NCI-H2171 (cell line): ENCODE measurements at regions not wholly inside any gene's neighbourhood (a gene's known extent, or its start where the extent isn't known, plus 50 kb on each side); places are given as distances from the start of the nearest gene placed in this dataset.

Experiments
- DNase-seq: peaks from one replicate; lab custom pipeline; 2025; lab: John Stamatoyannopoulos, UW

GRCh38 chr12:125888921-125889320 lies 823.7 kb downstream of the AACS start:
- DNase-seq = no peak

- DNase-seq = no peak
Measured at GRCh38 chr12:125889742-125890141, 824.5 kb downstream of the AACS start.

DNA sequence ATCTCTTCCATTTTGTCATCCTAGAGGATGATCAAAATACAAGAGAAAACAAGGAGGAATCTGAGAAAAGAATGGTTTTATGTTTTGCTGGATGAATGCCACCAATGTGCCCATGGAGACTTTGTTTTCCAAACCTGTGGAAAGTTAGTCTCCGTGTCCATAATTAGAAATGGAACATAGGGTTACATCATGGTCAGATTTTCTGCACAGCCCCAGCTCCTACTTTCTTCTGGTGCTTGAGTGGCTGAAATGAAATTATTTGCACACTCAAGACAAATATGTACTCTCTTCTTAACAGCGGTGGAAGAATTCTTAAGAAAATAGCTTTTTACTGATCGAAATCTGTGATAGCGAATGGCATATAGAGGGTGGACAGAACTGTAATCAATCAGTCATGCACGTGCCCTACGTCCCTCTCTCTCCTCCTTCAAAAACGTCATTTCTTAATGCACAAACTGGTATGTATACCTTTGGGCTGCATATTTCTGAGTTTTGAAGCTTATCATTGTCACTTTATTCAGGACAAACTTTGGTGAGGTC lies 825.2 kb downstream of the AACS start:
- DNase-seq = no peak

GRCh38 chr12:125890971-125891370 lies 825.7 kb downstream of the AACS start:
- no peak for DNase-seq

- DNase-seq = no peak
Measured at GRCh38 chr12:125892276-125892675, 827.0 kb downstream of the AACS start.

GRCh38 chr12:125902991-125903390 lies 837.8 kb downstream of the AACS start:
- DNase-seq = no peak

DNA sequence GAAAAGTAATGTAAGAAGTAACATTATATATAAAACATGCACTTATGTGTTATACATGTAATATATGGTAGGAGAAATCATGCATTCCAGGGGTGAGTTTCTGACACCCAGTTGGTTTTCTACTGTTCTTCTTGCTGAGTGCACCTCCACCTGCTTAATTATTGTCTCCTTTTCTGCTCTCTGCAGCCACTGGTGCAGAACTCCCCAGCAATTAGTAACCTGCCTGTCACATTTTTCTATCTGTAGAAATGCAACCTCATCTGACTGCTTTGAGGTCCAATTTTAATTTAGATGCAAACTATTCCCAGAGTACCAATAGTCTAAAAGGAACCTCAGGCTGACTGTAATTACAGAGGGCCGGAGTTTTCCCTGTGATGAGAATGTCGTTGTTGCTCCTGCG lies 842.1 kb downstream of the AACS start:
- DNase-seq = no peak

GRCh38 chr12:125919856-125920470 lies 854.7 kb downstream of the AACS start:
- no peak for DNase-seq

- no peak for DNase-seq
Measured at GRCh38 chr12:125922330-125922729, 857.1 kb downstream of the AACS start.

GRCh38 chr12:125936502-125936901 lies 871.3 kb downstream of the AACS start:
- DNase-seq = no peak

DNA sequence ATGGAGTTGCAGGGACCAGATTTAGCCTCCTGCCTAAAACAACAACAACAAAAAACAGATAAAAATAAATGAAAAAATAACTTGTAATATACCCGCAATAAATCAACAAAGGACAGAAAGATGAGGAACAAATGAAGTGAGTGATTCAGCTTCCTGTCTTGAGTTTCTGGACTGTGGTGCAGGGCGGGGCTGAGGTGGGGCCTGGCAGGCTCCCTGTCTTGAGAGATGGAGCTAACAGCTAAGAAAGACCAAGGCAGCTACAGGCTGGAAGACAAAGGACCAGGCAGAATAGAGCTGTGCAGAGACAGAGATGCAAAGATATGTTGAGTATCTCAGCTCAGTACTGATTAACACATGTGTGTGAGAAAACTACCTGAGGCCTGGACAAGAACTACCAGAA lies 879.2 kb downstream of the AACS start:
- DNase-seq = no peak

DNA sequence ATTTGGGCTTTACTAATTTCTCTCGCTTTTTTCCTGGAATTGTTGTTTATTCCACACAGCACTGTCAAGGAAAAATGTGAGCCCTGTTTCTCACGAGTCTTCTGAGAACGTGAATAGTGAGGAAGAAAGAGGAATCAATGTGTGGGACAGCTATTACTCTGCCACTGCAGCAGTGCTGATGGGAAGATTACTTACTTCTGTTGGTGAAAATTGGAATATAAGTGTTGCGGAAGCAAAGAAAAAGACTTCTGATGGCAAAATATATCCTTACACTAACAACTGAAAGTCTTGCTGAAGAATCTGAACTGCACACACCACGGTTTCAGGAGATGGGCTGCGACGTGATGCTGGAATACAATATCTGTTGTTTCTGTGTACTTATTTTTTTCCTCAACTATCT lies 884.2 kb downstream of the AACS start:
- DNase-seq = no peak

DNA sequence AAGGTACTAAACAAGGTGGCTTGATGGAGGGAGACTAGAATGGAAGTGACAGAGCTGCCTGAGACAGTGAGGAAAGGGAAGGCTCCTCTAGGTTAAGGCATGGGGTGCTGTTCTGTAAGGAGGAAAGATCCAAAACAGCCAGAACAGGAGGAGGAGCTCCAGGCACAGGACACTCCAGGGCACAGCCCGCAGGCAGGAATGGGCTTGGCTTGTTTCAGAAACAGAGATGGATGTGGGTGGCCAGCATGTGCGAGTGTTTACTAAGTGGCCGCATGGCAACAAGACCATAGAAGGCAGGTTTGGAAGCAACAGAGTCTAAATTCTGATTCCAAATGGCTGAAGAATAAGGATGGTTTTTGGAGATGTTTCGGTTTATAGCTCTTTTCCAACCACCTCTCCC lies 889.1 kb downstream of the AACS start:
- DNase-seq = no peak

DNA sequence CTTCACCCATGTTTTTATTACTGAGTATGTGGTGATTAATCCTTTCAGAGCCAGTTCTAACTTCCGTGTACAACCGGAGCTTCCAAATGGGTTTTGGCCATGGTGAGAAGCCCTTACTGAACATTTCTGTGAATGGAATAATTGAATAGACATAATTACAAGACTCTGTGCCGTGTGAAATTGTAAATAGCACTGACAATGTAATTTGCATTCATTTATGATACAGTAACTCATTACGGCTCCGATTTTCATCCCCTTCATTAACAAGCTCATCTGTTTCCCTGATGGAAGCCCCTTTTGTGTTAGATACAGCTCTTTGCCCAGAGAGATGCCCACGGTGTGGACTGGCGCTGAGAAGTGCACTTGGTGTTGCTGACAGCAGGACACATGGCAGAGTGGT lies 891.0 kb downstream of the AACS start:
- no peak for DNase-seq

DNA sequence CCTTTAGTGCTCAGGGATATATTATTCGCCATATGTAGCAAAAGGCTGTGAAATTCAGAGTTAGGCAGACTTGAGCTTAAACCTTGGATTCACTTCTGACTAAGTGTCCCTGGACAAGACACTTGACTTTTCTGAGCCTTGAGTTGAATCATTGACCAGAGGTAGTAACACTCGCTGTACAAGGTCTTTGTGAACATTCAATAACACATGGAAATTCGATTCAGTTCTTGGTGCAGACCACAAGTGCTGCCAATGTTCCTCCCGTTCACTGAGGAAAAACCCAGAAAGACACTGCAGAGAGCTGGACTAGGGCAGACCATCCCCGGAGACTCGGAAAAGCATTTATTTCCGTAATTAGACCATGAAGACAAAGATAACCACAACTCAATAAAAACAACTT lies 901.4 kb downstream of the AACS start:
- DNase-seq = no peak

DNA sequence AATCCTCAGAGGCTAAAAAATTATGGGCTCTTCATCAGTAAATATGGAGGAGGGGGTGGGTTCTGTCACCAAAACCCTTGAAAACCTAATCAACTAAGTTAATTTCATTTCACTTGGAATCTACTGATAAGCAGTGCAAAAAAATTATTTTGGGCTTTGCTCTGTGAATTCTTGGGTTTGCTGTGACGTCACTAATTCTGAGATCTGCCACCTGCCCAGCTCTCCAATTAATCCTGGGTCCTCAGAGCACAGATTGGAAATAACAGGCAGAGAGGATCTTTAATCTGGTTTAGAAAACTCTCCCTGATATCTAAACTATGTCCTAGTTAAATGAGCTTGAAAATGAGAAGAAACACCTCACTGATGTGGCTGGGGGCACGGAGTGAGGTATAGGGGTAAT lies 903.2 kb downstream of the AACS start:
- DNase-seq = no peak

GRCh38 chr12:125971981-125972380 lies 906.7 kb downstream of the AACS start:
- no peak for DNase-seq

DNA sequence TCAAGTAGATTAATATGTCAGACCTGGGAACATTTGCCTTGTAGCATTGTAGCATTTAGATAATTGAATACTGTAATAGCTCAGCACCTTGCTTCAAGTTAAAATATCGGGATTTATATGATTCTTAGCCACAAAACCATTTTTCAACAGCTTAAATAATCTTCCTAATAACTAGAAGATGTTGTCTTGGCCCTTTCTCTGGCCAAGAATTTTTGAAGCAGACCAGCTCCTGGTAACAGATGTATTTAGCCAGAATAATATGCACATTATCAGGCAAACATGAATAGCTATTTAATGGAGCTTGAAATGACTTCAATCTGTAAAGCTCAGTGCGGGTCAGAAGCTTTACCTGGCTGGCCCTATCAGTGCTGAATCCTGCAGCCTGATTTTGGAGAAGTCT lies 913.1 kb downstream of the AACS start:
- no peak for DNase-seq

DNA sequence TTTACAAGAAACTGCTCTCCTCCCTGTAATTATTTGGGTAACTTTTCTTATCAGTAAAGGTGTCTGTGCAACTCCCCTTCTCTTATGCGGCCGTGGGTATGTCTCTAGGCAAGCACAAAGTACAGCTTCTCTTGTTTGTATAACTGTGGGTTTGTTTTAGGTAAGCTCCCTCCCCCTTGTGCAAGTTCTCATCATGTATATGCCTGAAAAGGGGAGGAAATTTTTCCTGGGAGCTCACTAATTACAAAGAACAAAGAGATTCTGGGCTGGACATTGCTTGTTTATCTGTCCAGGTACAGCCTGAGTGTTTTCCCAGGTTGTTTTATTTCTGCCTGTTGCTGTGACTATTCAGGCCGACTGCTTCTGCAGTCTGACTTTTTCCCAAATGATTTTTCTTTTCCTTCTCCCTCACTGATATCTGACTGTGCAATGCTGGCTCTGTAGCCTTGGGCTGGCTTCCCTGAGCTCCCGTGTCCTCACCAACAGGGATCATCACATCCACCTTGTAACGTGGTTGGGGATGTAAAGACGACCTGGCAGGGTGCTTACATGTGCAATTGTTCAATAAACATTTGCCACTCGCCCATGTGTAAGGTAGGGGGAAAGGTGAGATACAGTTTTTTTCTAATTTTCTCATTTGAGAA lies 916.5 kb downstream of the AACS start:
- DNase-seq = no peak

- no peak for DNase-seq
Measured at GRCh38 chr12:125983094-125983783, 918.0 kb downstream of the AACS start.

GRCh38 chr12:125983784-125984500 lies 918.7 kb downstream of the AACS start:
- no peak for DNase-seq

GRCh38 chr12:125988545-125988944 lies 923.3 kb downstream of the AACS start:
- no peak for DNase-seq

DNA sequence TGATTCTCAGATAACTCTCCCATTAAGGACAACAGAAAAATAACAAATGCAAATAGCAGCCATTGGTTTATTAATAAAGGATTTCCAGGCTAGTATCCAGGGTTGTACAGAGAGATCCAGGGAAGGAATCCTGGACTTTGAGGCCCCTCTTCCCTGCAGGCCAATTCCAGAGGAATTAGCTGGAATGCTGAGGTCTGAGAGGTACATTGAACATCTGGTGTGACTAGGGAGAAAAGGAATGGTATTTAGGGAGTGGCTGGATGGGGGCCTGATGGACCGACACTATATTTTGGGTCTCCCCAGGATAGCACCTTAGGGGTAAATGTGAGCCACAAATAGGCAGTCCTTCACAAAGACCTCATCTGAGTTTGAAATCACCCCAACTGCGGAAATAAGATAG lies 924.5 kb downstream of the AACS start:
- DNase-seq = no peak
